ENCODE measurements at regions not wholly inside any gene's neighbourhood (a gene's known extent, or its start where the extent isn't known, plus 50 kb on each side); places are given as distances from the start of the nearest gene placed in this dataset.

- DNase-seq (ENCODE audit: low read depth, low spot score) = no peak
- intact Hi-C loops (cut with micrococcal nuclease) = no loop called here
- Histone ChIP-seq H3K4me2 (ENCODE audit: insufficient read depth, low read length) (no peak overlapping the region), H3K36me3 (ENCODE audit: control insufficient read depth in 2 of 2, extremely low read depth in 1 of 2, insufficient read depth in 2 of 2, low read length in 2 of 2) (no peaks in the 10 kb centered on the region), H2AFZ (ENCODE audit: low read depth, low read length) (no peak overlapping the region), H4K20me1 (replicated peaks; ENCODE audit: control insufficient read depth, extremely low read depth, insufficient read depth, low read length) (no peaks in the 10 kb centered on the region), H3K27ac (ENCODE audit: insufficient read depth, low read depth, low read length) (no peak overlapping the region), H3K79me2 (ENCODE audit: control insufficient read depth, insufficient read depth, low read length) (no peaks in the 10 kb centered on the region), H3K27me3 (ENCODE audit: control insufficient read depth in 2 of 2, insufficient read depth in 2 of 2, low read length in 2 of 2) (no peaks in the 10 kb centered on the region), H3K9me1 (replicated peaks; ENCODE audit: control insufficient read depth, extremely low read depth, insufficient read depth, low read length) (no peaks in the 10 kb centered on the region), H3K9ac (replicated peaks; ENCODE audit: extremely low read depth, insufficient read depth, low read length) (no peak overlapping the region), H3K4me1 (ENCODE audit: control insufficient read depth, extremely low read depth, insufficient read depth, low read length) (no peaks in the 10 kb centered on the region), H3K4me3 (replicated peaks in 1 of 3; ENCODE audit: insufficient read depth in 1 of 3, low read depth in 1 of 3, low read length in 3 of 3) (no peak overlapping the region), H3K9me3 (replicated peaks; ENCODE audit: control insufficient read depth, insufficient read depth, low read length) (no peaks in the 10 kb centered on the region)
- ChIA-PET POLR2A (no interaction called here), CTCF (no interaction called here)
- no peak for FAIRE-seq
- no peak for TF ChIP-seq JUN (IDR thresholded peaks at IDR 0.05; ENCODE audit: borderline replicate concordance, insufficient read depth, insufficient read length, low read depth)
- TF ChIP-seq EZH2 (IDR thresholded peaks at IDR 0.05; ENCODE audit: borderline replicate concordance, low read depth, low read length, severe bottlenecking) = no peak
- TF ChIP-seq MYC (IDR thresholded peaks at IDR 0.05; ENCODE audit: low read depth, low read length) = no peak
- TF ChIP-seq POLR2A (IDR thresholded peaks at IDR 0.05; ENCODE audit: low read depth, low read length) = no peak
- TF ChIP-seq GATA2 (IDR thresholded peaks at IDR 0.05; ENCODE audit: insufficient read depth, insufficient read length, low read depth, low read length) = no peak
- no peak for TF ChIP-seq POLR2AphosphoS5 (IDR thresholded peaks at IDR 0.05; ENCODE audit: insufficient read depth, low read depth, low read length)
- no peak for TF ChIP-seq CTCF (IDR thresholded peaks at IDR 0.05; ENCODE audit: extremely low read depth in 1 of 2, insufficient read depth in 1 of 2, low read depth in 1 of 2, low read length in 2 of 2)
- TF ChIP-seq MAX (IDR thresholded peaks at IDR 0.05; ENCODE audit: insufficient read depth, insufficient read length) = no peak
- no peak for TF ChIP-seq FOS (IDR thresholded peaks at IDR 0.05; ENCODE audit: borderline replicate concordance, insufficient read depth, low read length)
- dilution Hi-C loops (cut with MboI; ENCODE audit: extremely low pct_ligation_motif_present, low sequenced_read_pairs) = no loop called here
- no TSS peak for BruUV-seq (replicated peaks)
Observed at GRCh38 chr1:193377472-193377871, 191.1 kb upstream of the B3GALT2 start.
